ENCODE measurements at regions not wholly inside any gene's neighbourhood (a gene's known extent, or its start where the extent isn't known, plus 50 kb on each side); places are given as distances from the start of the nearest gene placed in this dataset.

DNA sequence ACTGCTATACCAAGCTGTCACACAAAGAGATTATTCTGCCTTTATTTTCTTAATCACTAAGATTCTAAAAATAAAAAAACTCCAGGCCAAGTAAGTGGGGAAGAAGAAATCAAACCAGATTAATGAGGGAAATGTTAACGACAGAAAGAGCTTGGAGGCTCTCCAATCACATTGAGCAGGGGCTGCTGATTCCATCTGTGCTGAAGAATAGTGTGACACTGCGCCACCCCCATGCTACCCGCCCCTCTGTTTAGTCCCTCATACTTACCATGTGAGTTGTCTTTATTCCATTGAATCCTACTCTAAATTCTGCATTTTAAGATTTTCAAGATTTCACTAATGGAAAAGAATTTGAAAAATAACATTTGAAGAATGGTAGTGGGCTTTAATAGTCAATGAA is 998.0 kb upstream of the CDH2 start:
- Histone ChIP-seq H3K4me3 (ENCODE audit: low read depth, low read length, poor library complexity, severe bottlenecking) (no peak overlapping the region), H3K27me3 (replicated peaks; ENCODE audit: insufficient read depth, low read depth, low read length, poor library complexity) (peaks cover 9% of the 10 kb centered on the region), H3K27ac (ENCODE audit: low read depth, low read length, poor library complexity, severe bottlenecking) (no peak overlapping the region), H3K36me3 (ENCODE audit: insufficient read depth, low read length, poor library complexity, severe bottlenecking) (no peaks in the 10 kb centered on the region), H3K9me3 (ENCODE audit: low read depth, low read length, poor library complexity, severe bottlenecking) (no peaks in the 10 kb centered on the region), H3K4me1 (ENCODE audit: insufficient read depth, low read length, poor library complexity, severe bottlenecking) (no peaks in the 10 kb centered on the region)
- BruUV-seq (replicated peaks): no TSS peak
- TF ChIP-seq EZH2 (IDR thresholded peaks at IDR 0.05; ENCODE audit: borderline replicate concordance, low read depth, low read length, poor library complexity, severe bottlenecking) (no peak), CTCF (conservative IDR thresholded peaks at IDR 0.05; ENCODE audit: low read depth, low read length) (no peak)
- no peak for DNase-seq (ENCODE audit: low spot score)
- intact Hi-C loops (cut with micrococcal nuclease; ENCODE audit: unreplicated experiment): no loop called here
- POLR2A ChIA-PET (ENCODE audit: low non-redundant PET): no interaction called here
- CTCF ChIA-PET: no interaction called here

DNA sequence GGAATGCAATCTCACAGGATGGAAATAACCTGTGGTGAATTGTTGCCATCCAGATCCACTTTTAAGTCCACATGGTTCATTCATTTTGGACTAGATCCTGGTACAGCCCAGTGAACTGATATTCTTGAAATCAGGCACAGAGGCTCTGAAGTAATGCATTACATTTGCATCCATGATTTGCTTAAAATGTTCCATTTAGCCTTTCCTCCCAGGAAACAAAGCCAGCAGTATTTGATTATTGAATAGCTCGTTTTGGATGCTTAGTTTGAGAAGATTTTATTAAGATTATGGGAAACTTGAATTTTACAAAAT is 995.8 kb upstream of the CDH2 start:
- intact Hi-C loops (cut with micrococcal nuclease; ENCODE audit: unreplicated experiment): no loop called here
- Histone ChIP-seq H3K4me1 (ENCODE audit: insufficient read depth, low read length, poor library complexity, severe bottlenecking) (no peaks in the 10 kb centered on the region), H3K27ac (ENCODE audit: low read depth, low read length, poor library complexity, severe bottlenecking) (no peak overlapping the region), H3K9me3 (ENCODE audit: low read depth, low read length, poor library complexity, severe bottlenecking) (no peaks in the 10 kb centered on the region), H3K36me3 (ENCODE audit: insufficient read depth, low read length, poor library complexity, severe bottlenecking) (no peaks in the 10 kb centered on the region), H3K27me3 (replicated peaks; ENCODE audit: insufficient read depth, low read depth, low read length, poor library complexity) (peaks cover 9% of the 10 kb centered on the region), H3K4me3 (ENCODE audit: low read depth, low read length, poor library complexity, severe bottlenecking) (no peak overlapping the region)
- TF ChIP-seq EZH2 (IDR thresholded peaks at IDR 0.05; ENCODE audit: borderline replicate concordance, low read depth, low read length, poor library complexity, severe bottlenecking): no peak
- no peak for TF ChIP-seq CTCF (conservative IDR thresholded peaks at IDR 0.05; ENCODE audit: low read depth, low read length)
- ChIA-PET POLR2A (ENCODE audit: low non-redundant PET) (no interaction called here), CTCF (no interaction called here)
- DNase-seq (ENCODE audit: low spot score): no peak
- BruUV-seq (replicated peaks): no TSS peak

GRCh38 chr18:29171892-29172755 is 995.2 kb upstream of the CDH2 start:
- Histone ChIP-seq H3K9me3 (ENCODE audit: low read depth, low read length, poor library complexity, severe bottlenecking) (no peaks in the 10 kb centered on the region), H3K27me3 (replicated peaks; ENCODE audit: insufficient read depth, low read depth, low read length, poor library complexity) (peaks cover 9% of the 10 kb centered on the region), H3K4me1 (ENCODE audit: insufficient read depth, low read length, poor library complexity, severe bottlenecking) (no peaks in the 10 kb centered on the region), H3K27ac (ENCODE audit: low read depth, low read length, poor library complexity, severe bottlenecking) (no peak overlapping the region), H3K4me3 (ENCODE audit: low read depth, low read length, poor library complexity, severe bottlenecking) (no peak overlapping the region), H3K36me3 (ENCODE audit: insufficient read depth, low read length, poor library complexity, severe bottlenecking) (no peaks in the 10 kb centered on the region)
- POLR2A ChIA-PET (ENCODE audit: low non-redundant PET): no interaction called here
- intact Hi-C loops (cut with micrococcal nuclease; ENCODE audit: unreplicated experiment): no loop called here
- no TSS peak for BruUV-seq (replicated peaks)
- no peak for DNase-seq (ENCODE audit: low spot score)
- no peak for TF ChIP-seq CTCF (conservative IDR thresholded peaks at IDR 0.05; ENCODE audit: low read depth, low read length)
- no peak for TF ChIP-seq EZH2 (IDR thresholded peaks at IDR 0.05; ENCODE audit: borderline replicate concordance, low read depth, low read length, poor library complexity, severe bottlenecking)
- CTCF ChIA-PET: no interaction called here

All from A673 (cell line).